CD14-positive monocyte (primary cell): ENCODE measurements at regions not wholly inside any gene's neighbourhood (a gene's known extent, or its start where the extent isn't known, plus 50 kb on each side); places are given as distances from the start of the nearest gene placed in this dataset.

Experiments
- DNase-seq, 3 donors: peaks; one replicate each; pipeline ENCODE4 v3.0.0-alpha.2; 2011 to 2022
- H2AFZ ChIP-seq: 2 replicates; pipeline ENCODE4 v1.6.0; 2012; ENCODE audit warnings: mild to moderate bottlenecking, low read depth, low read length, inconsistent platforms; ENCODE audit not compliant: insufficient read depth, poor library complexity, severe bottlenecking
- H3K27ac ChIP-seq, 2 donors: 1 replicate in 1 of 2; 2 replicates in 1 of 2; pipeline ENCODE4 v1.5.1; 2012 to 2013; ENCODE audit warnings: low read length in 2 of 2, control low read depth in 1 of 2, inconsistent platforms in 1 of 2, low read depth in 1 of 2, mild to moderate bottlenecking in 1 of 2
- H3K27me3 ChIP-seq, 2 donors: one replicate each; pipeline versions ENCODE4 v1.6.0 to v1.6.1; 2011 to 2013; ENCODE audit warnings: low read length in 2 of 2; ENCODE audit not compliant: control insufficient read depth in 2 of 2, insufficient read depth in 2 of 2
- H3K36me3 ChIP-seq, 2 donors: replicated peaks in 1 of 2; 1 replicate in 1 of 2; 2 replicates in 1 of 2; pipeline versions ENCODE4 v1.5.1 to v1.6.1; 2012 to 2013; ENCODE audit warnings: low read length in 2 of 2, control low read depth in 1 of 2, inconsistent platforms in 1 of 2, mild to moderate bottlenecking in 1 of 2; ENCODE audit not compliant: insufficient read depth in 2 of 2, control insufficient read depth in 1 of 2
- H3K4me1 ChIP-seq, 2 donors: 1 replicate in 1 of 2; 2 replicates in 1 of 2; pipeline versions ENCODE4 v1.5.1 to v1.6.1; 2012 to 2013; ENCODE audit warnings: low read length in 2 of 2, control low read depth in 1 of 2, inconsistent platforms in 1 of 2, mild to moderate bottlenecking in 1 of 2, moderate library complexity in 1 of 2; ENCODE audit not compliant: insufficient read depth in 2 of 2, control insufficient read depth in 1 of 2
- H3K4me2 ChIP-seq: replicated peaks from 2 replicates; pipeline ENCODE3; 2012; ENCODE audit warnings: low read length, moderate library complexity, mild to moderate bottlenecking; ENCODE audit not compliant: poor library complexity, severe bottlenecking; ENCODE audit errors: extremely low read depth
- H3K4me3 ChIP-seq, 3 experiments: fragments of 200-600 bp in 1 of 3; sonication (generic) in 1 of 3; replicated peaks in 1 of 3; 1 replicate in 2 of 3; 2 replicates in 1 of 3; pipeline ENCODE4 v1.5.1; 2011 to 2013; ENCODE audit warnings: low read length in 3 of 3, mild to moderate bottlenecking in 3 of 3, control low read depth in 2 of 3, low read depth in 2 of 3, inconsistent platforms in 1 of 3, moderate library complexity in 1 of 3
- H3K79me2 ChIP-seq: 2 replicates; pipeline ENCODE4 v1.6.0; 2012; ENCODE audit warnings: mild to moderate bottlenecking, control low read depth, inconsistent platforms, low read length, moderate library complexity; ENCODE audit not compliant: insufficient read depth
- H3K9ac ChIP-seq: 2 replicates; pipeline ENCODE4 v1.6.0; 2017; ENCODE audit warnings: low read length, mild to moderate bottlenecking; ENCODE audit not compliant: insufficient read depth, poor library complexity, severe bottlenecking
- H3K9me3 ChIP-seq, 2 donors: replicated peaks in 1 of 2; 1 replicate in 1 of 2; 2 replicates in 1 of 2; pipeline versions ENCODE4 v1.5.1 to v1.6.1; 2012 to 2013; ENCODE audit warnings: low read length in 2 of 2, control low read depth in 1 of 2; ENCODE audit not compliant: control insufficient read depth in 1 of 2, insufficient read depth in 1 of 2
- H4K20me1 ChIP-seq: 2 replicates; pipeline ENCODE4 v1.6.0; 2012; ENCODE audit warnings: mild to moderate bottlenecking, low read length, control low read depth, moderate library complexity; ENCODE audit not compliant: insufficient read depth
- H3K27ac Mint-ChIP-seq, 7 donors: one replicate each; pipeline ENCODE4 v1.8.0; 2020; ENCODE audit warnings: mild to moderate bottlenecking in 7 of 7, mixed read lengths in 7 of 7, moderate library complexity in 6 of 7, inconsistent platforms in 2 of 7
- H3K27me3 Mint-ChIP-seq, 3 donors: one replicate each; pipeline ENCODE4 v1.8.0; 2021 to 2022; ENCODE audit warnings: low read depth in 3 of 3, mild to moderate bottlenecking in 3 of 3, mixed read lengths in 3 of 3, moderate library complexity in 3 of 3, inconsistent platforms in 1 of 3
- H3K36me3 Mint-ChIP-seq, 2 donors: one replicate each; pipeline ENCODE4 v1.8.0; 2020; ENCODE audit warnings: mixed read lengths in 2 of 2, inconsistent platforms in 1 of 2, mild to moderate bottlenecking in 1 of 2
- H3K4me1 Mint-ChIP-seq: one replicate; pipeline ENCODE4 v1.8.0; 2020; ENCODE audit warnings: mild to moderate bottlenecking, mixed read lengths
- H3K4me3 Mint-ChIP-seq, 2 donors: one replicate each; pipeline ENCODE4 v1.8.0; 2020; ENCODE audit warnings: mild to moderate bottlenecking in 2 of 2, mixed read lengths in 2 of 2, moderate library complexity in 1 of 2
- H3K9me3 Mint-ChIP-seq, 7 donors: one replicate each; pipeline ENCODE4 v1.8.0; 2020 to 2022; ENCODE audit warnings: mixed read lengths in 7 of 7, mild to moderate bottlenecking in 6 of 7, moderate library complexity in 6 of 7, inconsistent platforms in 2 of 7
- CTCF ChIP-seq: fragments of 200-600 bp; IDR thresholded peaks from one replicate; pipeline ENCODE4 v1.8.0; 2022; ENCODE audit warnings: antibody characterized with exemption, mild to moderate bottlenecking
- WGBS: methylation state at CpG from one replicate; pipeline ENCODE4 v1.1.5; 2013; ENCODE audit warnings: missing lambda C conversion rate; ENCODE audit not compliant: insufficient coverage; 5-methylcytosine and 5-hydroxymethylcytosine counted together
- intact Hi-C, 2 donors: fragments of 100-400 bp; cut with micrococcal nuclease; formaldehyde crosslinking; loops; one replicate each; pipeline versions ENCODE4 v1.15.0 to v1.15.1; 2023

GRCh38 chr15:96582473-96582872 lies 252.0 kb downstream of the NR2F2 start:
- H3K36me3 ChIP-seq = no peaks in the 10 kb centered on the region

GRCh38 chr15:96583671-96584070 lies 253.2 kb downstream of the NR2F2 start:
- Mint-ChIP-seq H3K27ac (peak overlapping the region in 1 of 7 donors; percentile 48), H3K4me3 (no peak overlapping the region), H3K9me3 (peaks cover 2 to 13% (median 3%) of the 10 kb centered on the region in 7 donors), H3K4me1 (peaks cover 53% of the 10 kb centered on the region), H3K36me3 (peaks cover 0 to 2% of the 10 kb centered on the region in 2 donors), H3K27me3 (peaks cover 0 to 4% (median 0%) of the 10 kb centered on the region in 3 donors)
- H3K36me3 ChIP-seq = no peaks in the 10 kb centered on the region
- H3K9me3 ChIP-seq = peaks cover 0 to 3% of the 10 kb centered on the region in 2 donors
- H4K20me1 ChIP-seq = no peaks in the 10 kb centered on the region
- no peak for DNase-seq
- peaks cover 0 to 2% of the 10 kb centered on the region in 2 donors for H3K27me3 ChIP-seq
- H3K4me3 ChIP-seq = no peak overlapping the region
- H2AFZ ChIP-seq = peak overlapping the region; percentile 29
- TF ChIP-seq CTCF = no peak
- no peaks in the 10 kb centered on the region for H3K79me2 ChIP-seq
- 100% methylated on average over 1 of the region's 2 CpGs for WGBS
- no peak overlapping the region for H3K9ac ChIP-seq
- intact Hi-C loops = no loop called here
- H3K4me1 ChIP-seq = peaks cover 48 to 54% of the 10 kb centered on the region in 2 donors
- H3K4me2 ChIP-seq = no peak overlapping the region
- no peak overlapping the region for H3K27ac ChIP-seq

More at GRCh38 chr15:96582473-96582872, 252.0 kb downstream of the NR2F2 start:
- intact Hi-C loops = no loop called here
- Mint-ChIP-seq H3K9me3 (peaks cover 0 to 13% (median 2%) of the 10 kb centered on the region in 7 donors), H3K27ac (peak overlapping the region; percentile 12 to 87 (median 73)), H3K4me3 (peak overlapping the region; percentile 43 to 59), H3K27me3 (peaks cover 0 to 9% (median 2%) of the 10 kb centered on the region in 3 donors), H3K4me1 (peaks cover 49% of the 10 kb centered on the region), H3K36me3 (no peaks in the 10 kb centered on the region)
- Histone ChIP-seq H3K4me1 (peaks cover 42 to 46% of the 10 kb centered on the region in 2 donors), H3K4me3 (peak overlapping the region in 1 of 3 experiments; percentile 18), H3K9me3 (peaks cover 0 to 3% of the 10 kb centered on the region in 2 donors), H3K79me2 (no peaks in the 10 kb centered on the region), H3K27me3 (peaks cover 0 to 4% of the 10 kb centered on the region in 2 donors), H4K20me1 (no peaks in the 10 kb centered on the region), H3K9ac (peak overlapping the region; percentile 7), H3K27ac (peak overlapping the region; percentile 24 to 28), H2AFZ (peak overlapping the region; percentile 46), H3K4me2 (peak overlapping the region; percentile 45)
- WGBS = 46% methylated on average over 10 of the region's 11 CpGs
- DNase-seq = peak; percentile 16 to 26 (median 23)
- TF ChIP-seq CTCF = no peak
